Mucosa of descending colon (tissue), 3 donors: ENCODE measurements at regions not wholly inside any gene's neighbourhood (a gene's known extent, or its start where the extent isn't known, plus 50 kb on each side); places are given as distances from the start of the nearest gene placed in this dataset.

Experiments used
- ATAC-seq: fragments of 200-7000 bp; cut with Tn5 transposase; one replicate; pipeline ENCODE4 v1.9.1; 2020; ENCODE audit warnings: mild to moderate bottlenecking, moderate library complexity
- DNase-seq, 3 donors: peaks; one replicate each; pipeline ENCODE4 v3.0.0-alpha.2; 2020
- H3K36me3 ChIP-seq: fragments of 200-600 bp; one replicate; pipeline ENCODE4 v1.8.0; 2021; ENCODE audit warnings: low read depth, mild to moderate bottlenecking
- H3K4me1 ChIP-seq: fragments of 200-600 bp; one replicate; pipeline ENCODE4 v1.8.0; 2021; ENCODE audit warnings: low read depth, mild to moderate bottlenecking
- H3K4me3 ChIP-seq: fragments of 200-600 bp; one replicate; pipeline ENCODE4 v1.8.0; 2021; ENCODE audit warnings: mild to moderate bottlenecking
- H3K9me3 ChIP-seq: fragments of 200-600 bp; one replicate; pipeline ENCODE4 v1.8.0; 2021; ENCODE audit warnings: mild to moderate bottlenecking
- CTCF ChIP-seq: fragments of 200-600 bp; IDR thresholded peaks from one replicate; pipeline ENCODE4 v1.8.0; 2022; ENCODE audit warnings: antibody characterized with exemption, mild to moderate bottlenecking
- intact Hi-C, 2 donors: fragments of 100-400 bp; cut with DNase I in 1 of 2; cut with micrococcal nuclease in 1 of 2; formaldehyde crosslinking; loops; one replicate each; pipeline versions ENCODE4 v1.11.0 to v1.11.1; 2022; cut with DNase I, micrococcal nuclease
- donor health status: DM: no; HTN: no; CAD: no; lungs with moderate emphysema.
- donor health status: DM: no; HTN: no; CAD: no.
- donor health status: DM: no; HTN: yes; CAD: no.

- DNase-seq, result peak in 1 of 3 donors; percentile 81
- Histone ChIP-seq H3K4me1 (no peaks in the 10 kb centered on the region), H3K9me3 (no peaks in the 10 kb centered on the region), H3K4me3 (no peak overlapping the region), H3K36me3 (no peaks in the 10 kb centered on the region)
- peak; percentile 67 for TF ChIP-seq CTCF
- intact Hi-C loops, result no loop called here
- no peak for ATAC-seq
Observed at GRCh38 chr1:192445839-192446489, 129.2 kb downstream of the RGS21 start.

GRCh38 chr1:192448026-192448578, 127.5 kb upstream of the RGS1 start:
- no peak for TF ChIP-seq CTCF
- ATAC-seq, result no peak
- no peaks in the 10 kb centered on the region for H3K4me1 ChIP-seq
- H3K4me3 ChIP-seq, result no peak overlapping the region
- no peak for DNase-seq
- H3K9me3 ChIP-seq, result no peaks in the 10 kb centered on the region
- H3K36me3 ChIP-seq, result no peaks in the 10 kb centered on the region
- intact Hi-C loops, result no loop called here

- TF ChIP-seq CTCF, result no peak
- no peak for ATAC-seq
- DNase-seq, result no peak
- intact Hi-C loops, result no loop called here
- Histone ChIP-seq H3K4me3 (no peak overlapping the region), H3K4me1 (no peaks in the 10 kb centered on the region), H3K9me3 (no peaks in the 10 kb centered on the region), H3K36me3 (no peaks in the 10 kb centered on the region)
Observed at GRCh38 chr1:192453360-192453992, 122.1 kb upstream of the RGS1 start.

GRCh38 chr1:192459467-192459866, 116.1 kb upstream of the RGS1 start:
- no peaks in the 10 kb centered on the region for H3K4me1 ChIP-seq
- no peak overlapping the region for H3K4me3 ChIP-seq
- DNase-seq (no peak), ATAC-seq (no peak)
- TF ChIP-seq CTCF, result no peak
- intact Hi-C loops, result no loop called here
- H3K9me3 ChIP-seq, result no peaks in the 10 kb centered on the region
- no peaks in the 10 kb centered on the region for H3K36me3 ChIP-seq

- no peaks in the 10 kb centered on the region for H3K36me3 ChIP-seq
- no peak for ATAC-seq
- intact Hi-C loops, result no loop called here
Observed at GRCh38 chr1:192461684-192462083, 113.9 kb upstream of the RGS1 start.

More at GRCh38 chr1:192461684-192462083, 113.9 kb upstream of the RGS1 start:
- H3K4me1 ChIP-seq, result no peaks in the 10 kb centered on the region
- no peak overlapping the region for H3K4me3 ChIP-seq
- no peaks in the 10 kb centered on the region for H3K9me3 ChIP-seq
- TF ChIP-seq CTCF, result no peak
- no peak for DNase-seq
